ENCODE measurements at regions not wholly inside any gene's neighbourhood (a gene's known extent, or its start where the extent isn't known, plus 50 kb on each side); places are given as distances from the start of the nearest gene placed in this dataset.

GRCh38 chr18:46246101-46246500, 141.9 kb downstream of the HAUS1 start:
- no peaks in the 10 kb centered on the region for H3K27me3 ChIP-seq (ENCODE audit: control insufficient read depth in 4 of 4, insufficient read depth in 4 of 4, low read length in 3 of 4)
- WGBS = 100% methylated on average over 2 of the region's 2 CpGs
- no peak overlapping the region for H3K27ac ChIP-seq (ENCODE audit: low read depth in 1 of 2, low read length in 2 of 2)
- H3K9me3 ChIP-seq (ENCODE audit: control insufficient read depth in 4 of 4, low read length in 3 of 4) = no peaks in the 10 kb centered on the region
- no peak overlapping the region for H3K4me3 ChIP-seq (ENCODE audit: low read depth in 1 of 3, low read length in 3 of 3)
- TF ChIP-seq TAF1 (conservative IDR thresholded peaks at IDR 0.05) (no peak), FOXA1 (IDR thresholded peaks at IDR 0.05) (no peak), ZBTB33 (IDR thresholded peaks at IDR 0.05) (no peak), REST (IDR thresholded peaks at IDR 0.05) (no peak), JUND (IDR thresholded peaks at IDR 0.05) (no peak), HNF4G (IDR thresholded peaks at IDR 0.05) (no peak), HNF4A (conservative IDR thresholded peaks at IDR 0.05) (no peak), GABPA (IDR thresholded peaks at IDR 0.05 in 1 of 2, conservative IDR thresholded peaks at IDR 0.05 in 1 of 2) (no peak), CTCF (IDR thresholded peaks at IDR 0.05; ENCODE audit: low read depth, low read length, missing input control) (no peak), YY1 (IDR thresholded peaks at IDR 0.05) (no peak), NR2F2 (IDR thresholded peaks at IDR 0.05) (no peak)
- no peaks in the 10 kb centered on the region for H3K4me1 ChIP-seq (ENCODE audit: control insufficient read depth in 4 of 4, insufficient read depth in 4 of 4, low read length in 3 of 4)
- no peak overlapping the region for H3K9ac ChIP-seq (ENCODE audit: low read depth in 1 of 2, low read length in 2 of 2)
- H3K36me3 ChIP-seq (ENCODE audit: control insufficient read depth in 4 of 4, insufficient read depth in 3 of 4, low read depth in 1 of 4, low read length in 3 of 4) = no peaks in the 10 kb centered on the region
- no peak for DNase-seq (ENCODE audit: low spot score)

GRCh38 chr18:46247942-46248341, 143.8 kb downstream of the HAUS1 start:
- Histone ChIP-seq H3K9me3 (ENCODE audit: control insufficient read depth in 4 of 4, low read length in 3 of 4) (no peaks in the 10 kb centered on the region), H3K27ac (ENCODE audit: low read depth in 1 of 2, low read length in 2 of 2) (no peak overlapping the region), H3K4me1 (ENCODE audit: control insufficient read depth in 4 of 4, insufficient read depth in 4 of 4, low read length in 3 of 4) (no peaks in the 10 kb centered on the region), H3K4me3 (ENCODE audit: low read depth in 1 of 3, low read length in 3 of 3) (no peak overlapping the region), H3K9ac (ENCODE audit: low read depth in 1 of 2, low read length in 2 of 2) (no peak overlapping the region), H3K36me3 (ENCODE audit: control insufficient read depth in 4 of 4, insufficient read depth in 3 of 4, low read depth in 1 of 4, low read length in 3 of 4) (no peaks in the 10 kb centered on the region), H3K27me3 (ENCODE audit: control insufficient read depth in 4 of 4, insufficient read depth in 4 of 4, low read length in 3 of 4) (no peaks in the 10 kb centered on the region)
- TF ChIP-seq FOXA1 (IDR thresholded peaks at IDR 0.05) = no peak
- TF ChIP-seq RAD21 (IDR thresholded peaks at IDR 0.05) = no peak
- TF ChIP-seq GABPA (IDR thresholded peaks at IDR 0.05 in 1 of 2, conservative IDR thresholded peaks at IDR 0.05 in 1 of 2) = no peak
- no peak for TF ChIP-seq YY1 (IDR thresholded peaks at IDR 0.05)
- no peak for TF ChIP-seq CTCF (IDR thresholded peaks at IDR 0.05; ENCODE audit: low read depth, low read length, missing input control)
- no peak for TF ChIP-seq JUND (IDR thresholded peaks at IDR 0.05)
- no peak for TF ChIP-seq ZBTB33 (IDR thresholded peaks at IDR 0.05)
- DNase-seq (ENCODE audit: low spot score) = no peak
- WGBS = 93% methylated on average over 3 of the region's 3 CpGs

Data from liver (tissue), 8 donors.